Esophagus muscularis mucosa (tissue), 3 donors: ENCODE measurements at regions not wholly inside any gene's neighbourhood (a gene's known extent, or its start where the extent isn't known, plus 50 kb on each side); places are given as distances from the start of the nearest gene placed in this dataset.
"Not testable (repeated sequence)": the region's sequence is repeated elsewhere in the genome, so short reads cannot be mapped to it uniquely, and the experiment has no call there.

Experiments
- CTCF ChIP-seq, 3 experiments: fragments of 200-600 bp in 2 of 3; fragments of 450-650 bp in 1 of 3; sonication (generic) in 2 of 3; IDR thresholded peaks; one replicate each; pipeline ENCODE4 v1.5.1; 2017 to 2019; ENCODE audit warnings: antibody characterized with exemption in 3 of 3, mild to moderate bottlenecking in 2 of 3, moderate library complexity in 1 of 3
- POLR2A ChIP-seq: fragments of 450-650 bp; IDR thresholded peaks from one replicate; pipeline ENCODE4 v1.6.1; 2017; ENCODE audit warnings: antibody characterized with exemption, moderate library complexity, mild to moderate bottlenecking, low read depth

DNA sequence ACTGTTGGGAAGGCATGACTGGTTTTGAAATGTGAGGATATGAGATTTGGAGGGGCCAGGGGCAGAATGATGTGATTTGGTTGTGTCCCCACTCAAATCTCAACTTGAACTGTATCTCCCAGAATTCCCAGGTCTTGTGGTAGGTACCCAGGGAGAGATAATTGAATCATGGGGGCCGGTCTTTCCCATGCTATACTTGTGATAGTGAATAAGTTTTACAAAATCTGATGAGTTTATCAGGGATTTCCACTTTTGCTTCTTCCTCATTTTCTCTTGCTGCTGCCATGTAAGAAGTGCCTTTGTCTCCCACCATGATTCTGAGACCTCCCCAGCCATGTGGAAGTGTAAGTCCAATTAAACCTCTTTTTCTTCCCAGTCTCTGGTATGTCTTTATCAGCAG, 170.1 kb upstream of the JUN start:
- not testable (repeated sequence) for TF ChIP-seq CTCF (IDR thresholded peaks at IDR 0.05); POLR2A
